PC-9 (cell line): ENCODE measurements at regions not wholly inside any gene's neighbourhood (a gene's known extent, or its start where the extent isn't known, plus 50 kb on each side); places are given as distances from the start of the nearest gene placed in this dataset.

Experiments used
- EZH2 ChIP-seq: fragments of 200-600 bp; sonication (generic); IDR thresholded peaks from 2 replicates; pipeline ENCODE4 v1.8.0; 2017; ENCODE audit warnings: antibody characterized with exemption, low read depth
- TF ChIP-seq, protein P1 (sequence below): fragments of 200-600 bp; sonication (generic); conservative IDR thresholded peaks from 2 replicates; pipeline ENCODE4 v1.6.1; 2017; ENCODE audit warnings: mixed run types, antibody characterized with exemption, mild to moderate bottlenecking, moderate library complexity

DNA sequence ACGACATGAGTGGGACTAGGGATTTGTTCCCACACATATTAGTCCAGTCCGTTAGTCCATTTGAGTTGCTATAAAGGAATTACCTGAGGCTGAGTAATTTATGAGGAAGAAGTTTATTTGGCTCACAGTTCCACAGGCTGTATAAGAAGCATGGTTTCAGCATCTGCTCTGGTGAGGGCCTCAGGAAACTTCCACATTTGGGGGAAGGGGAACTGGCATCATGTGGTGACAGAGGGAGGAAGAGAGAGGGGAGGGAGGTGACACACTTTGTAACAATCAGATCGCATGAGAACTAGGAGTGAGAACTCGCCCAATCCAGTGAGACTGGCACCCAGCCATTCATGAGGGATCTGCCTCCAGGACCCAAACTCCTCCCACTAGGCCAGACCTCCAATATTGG lies 769.9 kb upstream of the ROBO1 start:
- TF ChIP-seq, protein P1, sequence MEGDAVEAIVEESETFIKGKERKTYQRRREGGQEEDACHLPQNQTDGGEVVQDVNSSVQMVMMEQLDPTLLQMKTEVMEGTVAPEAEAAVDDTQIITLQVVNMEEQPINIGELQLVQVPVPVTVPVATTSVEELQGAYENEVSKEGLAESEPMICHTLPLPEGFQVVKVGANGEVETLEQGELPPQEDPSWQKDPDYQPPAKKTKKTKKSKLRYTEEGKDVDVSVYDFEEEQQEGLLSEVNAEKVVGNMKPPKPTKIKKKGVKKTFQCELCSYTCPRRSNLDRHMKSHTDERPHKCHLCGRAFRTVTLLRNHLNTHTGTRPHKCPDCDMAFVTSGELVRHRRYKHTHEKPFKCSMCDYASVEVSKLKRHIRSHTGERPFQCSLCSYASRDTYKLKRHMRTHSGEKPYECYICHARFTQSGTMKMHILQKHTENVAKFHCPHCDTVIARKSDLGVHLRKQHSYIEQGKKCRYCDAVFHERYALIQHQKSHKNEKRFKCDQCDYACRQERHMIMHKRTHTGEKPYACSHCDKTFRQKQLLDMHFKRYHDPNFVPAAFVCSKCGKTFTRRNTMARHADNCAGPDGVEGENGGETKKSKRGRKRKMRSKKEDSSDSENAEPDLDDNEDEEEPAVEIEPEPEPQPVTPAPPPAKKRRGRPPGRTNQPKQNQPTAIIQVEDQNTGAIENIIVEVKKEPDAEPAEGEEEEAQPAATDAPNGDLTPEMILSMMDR = no peak
- TF ChIP-seq EZH2 = no peak
